HG03097 (cell line): ENCODE measurements at regions not wholly inside any gene's neighbourhood (a gene's known extent, or its start where the extent isn't known, plus 50 kb on each side); places are given as distances from the start of the nearest gene placed in this dataset.
A peak's percentile ranks its signal among the peaks of the same experiment; 100 is the strongest.

Experiments
- ATAC-seq: cut with Tn5 transposase; IDR thresholded peaks from one replicate; pipeline ENCODE4 v1.9.1; 2021; ENCODE audit not compliant: unreplicated experiment, low FRiP score

GRCh38 chr5:101942321-101942882, 353.7 kb downstream of the SLCO4C1 start:
- ATAC-seq = peak; percentile 76

DNA sequence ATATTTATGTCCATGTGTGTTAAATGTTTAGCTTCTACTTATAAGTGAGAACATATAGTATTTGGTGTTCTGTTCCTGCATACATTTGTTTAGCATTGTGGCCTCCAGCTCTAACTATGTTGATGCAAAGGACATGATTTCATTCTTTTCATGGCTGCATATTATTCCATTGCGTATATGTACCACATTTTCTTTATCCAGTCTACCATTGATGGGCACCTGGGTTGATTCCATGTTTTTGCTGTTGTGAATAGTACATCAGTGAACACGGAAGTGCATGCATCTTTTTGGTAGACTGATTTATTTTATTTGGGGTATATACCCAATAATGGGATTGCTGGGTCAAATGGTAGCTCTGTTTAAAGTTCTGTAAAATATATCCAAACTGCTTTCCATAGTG, 359.0 kb downstream of the SLCO4C1 start:
- ATAC-seq = no peak

DNA sequence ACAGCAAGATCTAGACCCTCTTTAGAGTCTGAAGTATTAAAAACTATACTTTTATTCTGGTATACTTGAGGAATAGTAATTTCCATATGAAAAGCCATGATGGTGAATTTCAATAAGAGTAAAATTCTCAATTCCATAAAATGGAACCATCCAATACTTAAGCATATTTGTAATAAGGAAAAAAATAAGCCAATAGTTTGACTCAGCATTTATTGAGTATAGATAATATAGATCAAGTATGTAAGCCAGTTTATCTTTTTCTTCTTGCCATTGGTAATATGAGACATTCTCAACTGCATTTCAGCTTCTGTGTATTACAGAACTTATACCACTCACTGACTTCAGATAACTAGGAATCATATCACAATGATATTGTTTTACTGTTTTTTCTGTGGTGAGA, 361.0 kb downstream of the SLCO4C1 start:
- ATAC-seq = no peak

GRCh38 chr5:101932599-101932998, 363.5 kb downstream of the SLCO4C1 start:
- no peak for ATAC-seq

GRCh38 chr5:101929628-101930027, 366.5 kb downstream of the SLCO4C1 start:
- no peak for ATAC-seq

DNA sequence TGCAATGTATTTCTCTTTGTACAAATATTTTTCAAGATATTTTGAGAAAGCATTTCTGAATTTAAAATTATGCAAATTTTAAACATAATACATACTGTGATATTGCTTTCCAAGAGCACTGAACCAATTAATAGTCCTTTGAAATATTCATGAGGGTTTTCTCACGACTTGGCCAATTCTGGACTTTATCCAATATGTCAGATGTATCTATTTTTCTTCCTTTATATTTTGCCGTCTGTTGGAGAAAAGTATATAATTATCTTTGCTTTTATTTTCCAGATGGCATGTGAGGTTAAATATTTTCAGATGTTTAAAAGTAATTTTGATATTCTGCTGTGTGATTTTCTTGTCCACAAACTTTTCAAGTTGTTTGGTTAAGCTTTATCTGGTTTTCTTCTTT, 378.9 kb downstream of the SLCO4C1 start:
- no peak for ATAC-seq

- ATAC-seq = no peak
Measured at GRCh38 chr5:101915554-101915953, 380.5 kb downstream of the SLCO4C1 start.

- no peak for ATAC-seq
Measured at GRCh38 chr5:101904736-101905135, 391.3 kb downstream of the SLCO4C1 start.

DNA sequence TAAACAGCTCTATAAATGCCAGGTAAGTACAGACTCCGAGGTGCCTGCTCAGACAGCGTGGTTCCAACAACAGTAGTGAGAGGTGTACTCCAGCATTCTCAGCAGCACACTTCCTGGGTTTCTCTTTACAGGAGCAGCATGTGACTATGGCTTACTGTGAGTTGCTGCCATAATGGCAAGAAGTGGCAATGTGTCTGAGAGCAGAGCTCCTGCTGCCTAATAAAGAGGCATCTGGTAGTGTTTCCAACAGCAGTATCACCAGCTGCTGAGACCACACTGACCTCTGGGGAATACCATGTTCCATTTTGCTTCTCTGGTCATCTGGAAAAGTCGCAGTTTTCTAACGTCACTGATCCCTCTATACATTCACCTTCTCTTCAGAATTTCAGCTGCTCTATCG, 398.2 kb downstream of the SLCO4C1 start:
- ATAC-seq = no peak

GRCh38 chr5:101894985-101895384, 401.1 kb downstream of the SLCO4C1 start:
- ATAC-seq = no peak

- no peak for ATAC-seq
Measured at GRCh38 chr5:101878190-101878589, 417.9 kb downstream of the SLCO4C1 start.

- no peak for ATAC-seq
Measured at GRCh38 chr5:101877451-101877850, 418.6 kb downstream of the SLCO4C1 start.

GRCh38 chr5:101866473-101866872, 429.6 kb downstream of the SLCO4C1 start:
- ATAC-seq = no peak

DNA sequence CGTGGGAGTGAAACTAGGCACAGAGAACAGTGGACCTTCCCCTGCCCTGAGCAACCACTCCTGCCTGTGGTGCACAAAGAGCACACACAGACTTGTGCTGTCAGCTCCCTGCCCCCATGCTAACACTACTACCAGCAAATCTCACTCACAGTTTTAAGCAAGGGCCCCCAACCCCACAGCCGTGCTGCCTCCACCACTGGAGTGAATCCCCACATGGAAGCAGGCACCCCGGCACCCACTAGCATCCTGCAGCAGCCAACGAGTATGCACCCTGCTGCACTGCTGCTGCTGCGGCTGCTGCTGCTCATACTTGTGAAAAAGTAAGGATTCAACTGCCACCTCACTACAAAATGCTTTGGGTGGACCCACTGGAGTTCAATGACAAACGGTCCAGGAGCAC, 435.5 kb downstream of the SLCO4C1 start:
- ATAC-seq = no peak

GRCh38 chr5:101860145-101860544, 435.9 kb downstream of the SLCO4C1 start:
- ATAC-seq = no peak

DNA sequence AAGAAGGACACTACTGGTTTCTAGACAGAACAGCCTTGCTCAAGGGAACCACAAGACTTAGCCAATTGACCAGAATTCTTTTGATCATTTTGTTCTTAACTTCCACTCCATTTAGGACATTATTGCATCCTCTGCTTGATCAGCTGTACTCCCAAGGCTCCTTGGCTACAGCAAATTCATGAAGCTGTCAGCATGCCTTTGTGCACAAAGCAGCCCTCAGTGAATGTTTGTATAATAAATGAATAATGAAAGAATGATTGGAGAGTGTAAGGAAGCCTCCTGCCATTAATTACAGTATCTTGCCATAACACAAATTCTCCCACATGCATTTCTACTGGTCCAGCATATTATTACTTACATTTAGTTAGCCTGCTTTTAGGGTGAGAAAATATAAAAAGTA, 449.6 kb downstream of the SLCO4C1 start:
- no peak for ATAC-seq

DNA sequence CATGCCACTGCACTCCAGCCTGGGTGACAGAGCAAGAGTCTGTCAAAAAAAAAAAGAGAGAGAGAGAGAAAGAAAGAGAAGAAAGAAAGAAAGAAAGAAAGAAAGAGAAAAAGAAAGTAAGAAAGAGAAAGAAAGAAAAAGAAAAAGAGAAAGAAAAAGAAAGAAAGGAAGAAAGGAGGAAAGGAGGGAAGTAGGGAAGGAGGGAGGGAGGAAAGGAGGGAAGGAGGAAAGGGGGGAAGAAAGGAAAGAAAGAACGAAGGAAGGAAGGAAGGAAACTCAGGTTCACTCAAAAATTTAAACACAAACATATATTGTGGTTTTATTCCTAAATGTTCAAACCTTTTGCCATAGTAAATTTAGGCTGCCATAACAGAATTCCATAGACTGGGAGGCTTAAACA, 453.0 kb downstream of the SLCO4C1 start:
- no peak for ATAC-seq

DNA sequence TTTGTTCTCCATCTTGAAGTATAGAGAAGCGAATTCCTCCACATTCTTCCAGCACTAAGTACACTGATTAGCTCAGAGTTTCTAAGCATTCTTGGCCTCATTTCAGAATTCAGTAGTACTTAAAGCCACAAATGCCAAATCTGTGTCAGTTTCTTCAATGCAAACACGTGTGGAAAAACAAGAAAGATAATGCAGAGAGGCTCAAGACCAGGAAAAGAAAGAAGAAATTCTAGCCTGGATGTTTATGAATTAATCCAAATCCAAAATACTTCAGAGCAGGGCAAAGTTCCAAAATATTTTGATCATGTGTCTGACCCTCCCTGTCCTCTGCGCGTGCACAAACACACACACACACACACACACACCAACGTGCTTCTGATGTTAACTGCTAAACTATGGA, 457.6 kb downstream of the SLCO4C1 start:
- no peak for ATAC-seq

GRCh38 chr5:101829255-101829654, 466.8 kb downstream of the SLCO4C1 start:
- no peak for ATAC-seq

DNA sequence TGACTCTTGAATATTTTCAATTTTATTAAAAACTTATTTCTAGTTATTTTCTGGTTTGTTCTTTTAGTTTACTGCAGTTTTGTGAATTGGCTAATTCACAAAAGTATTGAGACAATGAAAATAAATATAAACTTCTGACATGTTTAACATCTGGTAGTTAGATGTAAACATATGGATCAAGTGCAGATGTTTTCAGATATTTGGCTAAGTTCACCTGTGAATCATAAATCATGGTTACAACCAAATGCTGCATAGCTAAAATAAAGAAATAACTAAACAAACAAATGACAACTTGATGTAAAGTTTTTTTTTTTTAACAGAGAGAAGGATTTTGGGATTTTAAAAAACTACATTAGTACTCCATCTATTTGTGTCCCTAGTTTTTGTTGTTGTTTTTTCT, 484.6 kb downstream of the SLCO4C1 start:
- ATAC-seq = no peak

- no peak for ATAC-seq
Measured at GRCh38 chr5:101806410-101806809, 489.7 kb downstream of the SLCO4C1 start.

- ATAC-seq = no peak
Measured at GRCh38 chr5:101796427-101796826, 499.7 kb downstream of the SLCO4C1 start.

GRCh38 chr5:101788797-101789196, 507.3 kb downstream of the SLCO4C1 start:
- ATAC-seq = no peak
